ENCODE measurements at regions not wholly inside any gene's neighbourhood (a gene's known extent, or its start where the extent isn't known, plus 50 kb on each side); places are given as distances from the start of the nearest gene placed in this dataset.
"Not testable (repeated sequence)": the region's sequence is repeated elsewhere in the genome, so short reads cannot be mapped to it uniquely, and the experiment has no call there.

DNA sequence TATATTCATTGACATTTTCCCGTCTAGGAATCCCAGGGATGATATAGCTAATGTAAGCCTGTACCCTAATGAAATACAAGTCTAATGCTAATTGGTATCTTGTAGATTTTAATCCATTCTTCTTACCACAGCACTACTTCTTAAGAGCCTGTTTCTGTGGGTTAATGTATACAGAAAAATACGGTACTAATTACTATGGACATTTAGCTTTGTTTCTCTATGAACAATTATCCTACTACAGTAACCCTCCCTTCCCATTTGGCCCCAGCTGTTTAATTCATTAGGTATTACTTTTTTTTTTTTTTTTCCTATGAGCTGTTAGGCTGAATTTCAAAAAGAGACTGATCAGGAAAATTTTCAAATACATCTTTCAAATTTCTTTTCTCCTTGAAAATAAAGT is 245.1 kb upstream of the SLC7A11 start:
- DNase-seq, result no peak

DNA sequence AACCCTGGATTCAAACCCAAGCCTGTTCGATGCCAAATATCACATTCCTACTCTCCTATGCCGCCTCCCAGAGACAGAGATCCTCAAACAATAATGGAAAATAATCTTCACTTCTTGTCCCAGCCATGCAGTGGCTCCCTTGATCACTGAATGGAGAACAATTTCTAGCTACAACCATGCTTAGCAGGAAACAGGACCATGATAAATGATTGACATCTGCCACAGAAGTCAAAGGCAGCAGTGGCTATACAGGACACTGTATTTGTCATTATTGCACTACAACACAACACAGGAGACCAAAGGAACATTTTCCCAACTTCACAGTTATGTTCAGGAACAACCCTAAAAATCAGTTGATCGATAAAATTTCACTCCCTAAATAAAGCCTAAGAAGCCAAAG is 243.3 kb upstream of the SLC7A11 start:
- DNase-seq, result no peak

DNA sequence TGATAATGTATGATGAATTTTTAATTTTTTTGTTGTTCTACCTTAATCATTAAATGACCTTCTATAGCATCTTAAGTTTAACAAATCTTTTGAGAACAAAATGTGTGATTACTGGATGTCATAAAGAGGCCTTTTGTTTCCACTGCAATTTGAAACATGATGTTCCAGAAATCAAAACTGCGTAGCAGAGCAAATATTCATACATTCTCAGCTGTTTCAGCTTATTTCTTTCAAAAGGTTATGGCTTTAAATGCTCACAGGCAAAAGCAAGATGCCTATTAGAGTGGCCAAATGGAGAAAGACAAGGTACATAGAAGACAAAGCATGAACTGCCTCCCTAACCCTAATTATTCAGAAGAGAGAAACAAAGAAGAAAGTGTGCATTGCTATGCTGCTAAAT is 233.0 kb upstream of the SLC7A11 start:
- no peak for DNase-seq

- DNase-seq, result no peak
These were observed 231.2 kb upstream of the SLC7A11 start for GRCh38 chr4:138473339-138473738.

GRCh38 chr4:138460477-138461414 is 218.6 kb upstream of the SLC7A11 start:
- DNase-seq, result no peak

GRCh38 chr4:138458751-138459150 is 216.6 kb upstream of the SLC7A11 start:
- DNase-seq, result no peak

DNA sequence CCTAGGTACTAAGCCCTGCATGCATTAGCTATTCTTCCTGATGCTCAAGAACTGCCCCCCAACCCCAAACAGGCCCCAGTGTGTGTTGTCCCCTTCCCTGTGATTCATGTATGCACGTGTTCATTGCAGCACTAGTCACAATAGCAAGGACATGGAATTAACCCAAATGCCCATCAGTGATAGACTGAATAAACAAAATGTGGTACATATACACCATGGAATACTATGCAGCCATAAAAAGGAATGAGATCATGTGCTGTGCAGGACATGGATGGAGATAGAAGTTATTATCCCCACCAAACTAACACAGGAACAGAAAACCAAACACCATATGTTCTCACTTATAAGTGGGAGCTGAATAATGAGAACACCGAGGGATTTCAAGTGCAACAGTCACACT is 214.2 kb upstream of the SLC7A11 start:
- DNase-seq, result not testable (repeated sequence)

DNA sequence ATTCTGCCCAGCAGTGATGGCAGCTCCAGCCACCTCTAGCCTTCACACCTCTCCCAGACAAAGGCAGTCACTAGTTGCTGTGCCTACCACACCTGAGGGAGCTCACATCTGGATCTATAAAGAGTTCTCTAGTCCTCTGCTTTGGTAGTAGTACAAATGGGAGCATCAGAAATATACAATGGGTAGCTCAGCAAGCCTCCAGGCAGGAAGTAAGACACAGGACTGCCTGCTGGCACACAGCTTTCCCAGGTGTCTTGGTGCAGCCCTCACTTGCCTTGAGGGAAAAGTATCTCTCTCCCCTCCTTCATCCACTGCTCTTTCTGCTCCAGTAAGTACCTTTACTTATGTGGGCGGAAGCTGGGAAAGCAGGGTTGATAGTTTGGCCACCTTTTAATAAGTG is 212.9 kb upstream of the SLC7A11 start:
- no peak for DNase-seq

GRCh38 chr4:138452826-138453225 is 210.7 kb upstream of the SLC7A11 start:
- no peak for DNase-seq

GRCh38 chr4:138451276-138451663 is 209.1 kb upstream of the SLC7A11 start:
- DNase-seq, result no peak

DNA sequence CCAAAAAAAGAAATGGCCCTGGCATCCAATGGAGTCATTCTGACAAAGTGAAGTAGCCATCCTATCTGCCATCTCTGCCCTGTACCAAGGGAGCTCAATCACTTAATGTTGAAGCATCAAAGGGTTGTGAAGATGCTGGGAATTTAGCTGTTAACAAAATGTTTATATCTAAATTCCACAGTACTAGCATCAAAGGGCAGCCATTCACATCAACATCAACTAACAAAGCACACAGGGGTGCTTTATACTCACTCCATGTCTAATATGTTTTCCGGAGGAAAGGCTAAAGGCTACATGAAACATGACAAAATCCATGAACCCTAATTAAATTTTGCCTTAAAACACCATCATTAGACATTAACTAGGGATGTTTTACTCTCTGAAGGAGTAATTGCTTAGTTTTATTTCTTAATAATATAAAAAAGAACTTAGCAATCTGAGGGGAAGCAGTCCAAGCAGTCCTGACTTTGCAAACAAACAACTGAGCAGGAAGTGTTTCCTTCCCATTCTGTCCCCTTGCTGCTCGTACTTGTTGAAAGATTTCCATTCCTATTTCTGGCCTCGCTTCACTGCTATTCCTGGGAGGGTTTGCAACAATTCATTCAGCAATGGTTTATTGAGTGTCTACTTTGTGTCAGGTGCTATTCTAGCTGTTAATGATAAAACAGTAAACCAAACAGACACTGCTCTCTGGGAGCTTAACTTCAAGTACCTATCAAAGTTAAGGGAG is 208.6 kb upstream of the SLC7A11 start:
- no peak for DNase-seq

DNA sequence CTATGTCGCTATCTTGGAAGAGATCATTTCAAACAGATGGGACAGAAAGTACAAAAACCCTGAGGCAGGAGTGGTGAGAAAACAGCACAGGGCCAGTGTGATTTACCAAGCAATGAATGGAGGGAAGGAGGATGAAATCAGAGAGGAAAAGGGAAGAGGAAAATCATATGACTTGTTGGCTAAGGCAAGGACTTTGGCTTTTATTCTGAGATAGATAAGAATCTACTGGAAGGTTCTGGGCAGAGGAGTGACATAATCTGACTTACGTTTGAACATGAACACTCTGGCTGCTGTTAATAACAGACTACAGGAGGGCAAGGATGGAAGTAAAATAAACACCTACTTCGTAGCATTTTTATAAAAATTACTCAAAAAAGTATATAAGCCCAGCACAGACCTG is 207.8 kb upstream of the SLC7A11 start:
- no peak for DNase-seq

DNA sequence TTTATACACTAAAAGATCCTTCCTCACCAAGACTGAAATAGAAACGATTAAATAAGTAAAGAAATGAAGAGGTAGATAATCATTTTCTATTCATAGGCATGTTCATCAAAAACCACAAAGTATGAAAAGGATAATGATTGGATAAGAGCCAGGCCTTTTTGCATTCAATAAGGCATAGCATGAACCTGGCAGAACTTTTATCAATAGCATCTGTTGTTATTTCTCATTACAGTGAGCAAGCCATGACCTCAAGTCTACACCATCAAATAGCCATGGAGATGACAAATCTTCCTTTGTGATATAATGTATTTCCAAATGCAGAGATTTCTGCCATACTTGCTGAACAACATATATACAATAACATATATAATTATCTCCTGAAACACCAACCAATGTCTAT is 206.0 kb upstream of the SLC7A11 start:
- DNase-seq, result no peak

- no peak for DNase-seq
These were observed 204.3 kb upstream of the SLC7A11 start for GRCh38 chr4:138446456-138446855.

- DNase-seq, result no peak
These were observed 202.9 kb upstream of the SLC7A11 start for GRCh38 chr4:138445098-138445497.

DNA sequence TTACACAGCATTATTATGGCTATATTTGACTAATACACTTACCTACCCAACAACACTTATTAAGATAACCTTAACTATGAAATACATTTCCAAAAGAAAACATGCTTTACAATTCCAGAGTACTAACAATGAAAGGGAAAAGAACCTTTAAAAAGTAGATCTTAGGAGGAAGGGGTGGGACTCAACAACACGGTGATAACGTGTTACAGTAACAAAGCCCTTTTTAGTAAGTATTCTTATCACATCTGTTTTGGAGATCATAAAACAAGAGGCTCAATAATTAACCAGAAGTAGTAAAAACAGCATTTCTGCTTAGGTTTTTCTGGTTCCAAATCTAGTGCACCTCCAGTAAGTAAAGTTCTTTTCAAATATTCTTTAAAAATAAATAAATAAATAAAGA is 202.1 kb upstream of the SLC7A11 start:
- DNase-seq, result no peak

- no peak for DNase-seq
These were observed 197.0 kb upstream of the SLC7A11 start for GRCh38 chr4:138439143-138439581.

DNA sequence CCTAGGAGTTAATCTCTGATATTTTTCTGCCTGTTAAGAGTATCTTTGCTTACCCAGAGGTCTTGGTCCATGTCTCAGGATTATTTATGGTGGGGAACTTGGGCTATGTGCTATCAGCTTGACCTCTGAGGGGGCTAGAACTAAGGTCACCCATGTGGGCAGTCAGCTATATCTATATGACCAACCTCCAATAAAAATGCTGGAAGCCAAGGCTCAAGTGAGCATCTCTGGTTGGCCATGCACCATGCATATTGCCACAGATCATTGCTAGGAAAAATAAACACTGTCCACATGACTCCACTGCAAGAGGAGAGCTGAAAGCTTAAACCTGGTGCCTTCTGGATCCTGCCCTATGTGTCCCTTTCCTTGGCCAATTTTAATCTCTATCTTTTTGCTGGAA is 196.5 kb upstream of the SLC7A11 start:
- no peak for DNase-seq

DNA sequence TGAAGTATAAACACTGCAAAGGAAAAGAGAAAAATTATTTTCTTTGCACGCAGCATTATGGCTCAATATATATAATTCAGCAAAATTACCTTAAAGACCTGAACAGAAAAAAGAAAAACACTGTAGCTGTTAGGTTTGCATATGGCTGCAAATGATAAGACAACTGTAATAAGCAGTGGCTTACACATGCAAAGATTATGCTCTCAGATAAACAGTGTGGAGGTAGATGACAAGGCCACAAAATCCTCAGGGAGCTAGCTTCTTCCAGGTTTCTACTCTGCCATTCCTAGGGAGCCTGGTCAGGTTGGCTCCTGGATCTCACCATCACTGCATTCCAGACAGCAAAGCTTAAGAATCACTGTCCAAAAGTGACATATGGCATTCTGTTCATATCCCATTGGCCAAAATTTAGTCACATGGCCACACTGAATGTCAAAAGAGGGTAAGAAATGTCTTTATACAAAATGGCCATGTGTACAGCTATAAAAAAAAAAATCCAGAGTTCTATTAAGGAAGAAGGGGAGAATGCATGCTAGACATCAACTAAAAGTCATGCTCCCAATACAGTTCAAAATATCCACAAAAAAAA is 195.2 kb upstream of the SLC7A11 start:
- no peak for DNase-seq

- DNase-seq, result not testable (repeated sequence)
These were observed 193.6 kb upstream of the SLC7A11 start for GRCh38 chr4:138435733-138436132.

- DNase-seq, result not testable (repeated sequence)
These were observed 192.9 kb upstream of the SLC7A11 start for GRCh38 chr4:138435046-138435445.

- no peak for DNase-seq
These were observed 186.5 kb upstream of the SLC7A11 start for GRCh38 chr4:138428611-138429010.

- no peak for DNase-seq
These were observed 184.6 kb upstream of the SLC7A11 start for GRCh38 chr4:138426786-138427185.

DNA sequence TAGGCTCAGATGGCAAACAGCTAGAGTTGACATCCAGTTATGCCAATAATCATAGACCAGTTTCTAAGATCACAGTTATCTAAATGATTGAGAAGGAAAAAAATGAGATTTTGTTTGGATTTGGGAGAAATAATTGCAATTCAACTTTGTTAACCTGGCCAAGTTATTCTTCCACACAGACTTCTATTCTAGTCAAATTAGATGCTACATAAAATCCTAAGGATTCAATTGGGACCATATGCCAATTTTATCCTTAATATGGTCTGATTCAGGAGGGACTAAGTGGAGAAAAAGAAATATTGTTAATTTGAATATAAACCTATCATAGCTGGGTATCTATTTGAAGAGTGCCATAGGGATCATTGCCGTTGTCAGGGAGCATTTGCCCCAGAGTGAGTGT is 178.3 kb upstream of the SLC7A11 start:
- DNase-seq, result no peak
